ENCODE measurements at regions not wholly inside any gene's neighbourhood (a gene's known extent, or its start where the extent isn't known, plus 50 kb on each side); places are given as distances from the start of the nearest gene placed in this dataset.
"Not testable (repeated sequence)": the region's sequence is repeated elsewhere in the genome, so short reads cannot be mapped to it uniquely, and the experiment has no call there.

DNA sequence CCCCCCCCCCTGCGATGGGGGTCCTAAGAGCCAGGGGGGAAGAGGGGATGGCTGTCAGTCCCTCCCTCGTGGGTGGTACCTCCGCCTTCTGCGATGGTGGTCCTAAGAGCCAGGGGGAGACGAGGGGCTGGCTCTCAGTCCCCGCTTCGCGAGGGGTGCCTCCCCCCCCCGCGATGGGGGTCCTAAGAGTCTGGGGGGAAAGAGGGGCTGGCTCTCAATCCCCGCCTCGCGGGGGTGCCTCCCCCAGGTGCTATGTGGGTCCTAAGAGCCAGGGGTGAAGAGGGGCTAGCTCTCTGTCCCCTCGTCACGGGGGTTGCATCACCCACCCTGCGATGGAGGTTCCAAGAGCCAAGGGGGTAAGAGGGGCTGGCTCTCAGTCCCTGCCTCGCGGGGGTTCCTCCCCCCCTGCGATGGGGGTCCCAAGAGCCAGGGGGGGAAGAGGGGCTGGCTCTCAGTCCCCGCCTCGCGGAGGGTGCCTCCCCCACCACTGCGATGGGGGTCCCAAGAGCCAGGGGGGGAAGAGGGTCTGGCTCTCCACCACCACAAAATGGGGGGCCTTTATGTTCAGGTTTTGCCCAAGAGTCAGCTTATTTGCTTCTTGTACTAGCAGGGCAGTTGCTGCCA lies 2323.6 kb upstream of the PCDH20 start:
- not testable (repeated sequence) for H3K36me3 ChIP-seq (ENCODE audit: insufficient read depth, low read length); H3K9me3 ChIP-seq (replicated peaks; ENCODE audit: low read length); H3K4me1 ChIP-seq (ENCODE audit: control insufficient read depth, insufficient read depth, low read length); H3K9ac ChIP-seq (ENCODE audit: low read depth, low read length); H3K4me2 ChIP-seq (ENCODE audit: low read length); H3K4me3 ChIP-seq (ENCODE audit: low read length); H3K27me3 ChIP-seq (ENCODE audit: control insufficient read depth, insufficient read depth, low read length)

DNA sequence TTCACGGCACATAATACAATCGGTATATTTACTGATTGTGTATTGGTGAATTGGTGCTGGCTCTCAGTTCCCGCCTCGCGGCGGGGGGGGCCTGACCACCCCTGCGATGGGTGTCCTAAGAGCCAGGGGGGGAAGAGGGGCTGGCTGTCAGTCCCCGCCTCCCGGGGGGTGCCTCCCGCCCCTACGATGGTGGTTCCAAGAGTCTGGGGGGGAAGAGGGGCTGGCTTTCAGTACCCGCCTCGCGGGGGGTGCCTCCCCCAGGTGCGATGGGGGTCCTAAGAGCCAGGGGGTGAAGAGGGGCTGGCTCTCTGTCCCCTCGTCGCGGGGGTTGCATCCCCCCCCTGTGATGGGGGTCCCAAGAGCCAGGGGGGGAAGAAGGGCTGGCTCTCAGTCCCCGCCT lies 2321.8 kb upstream of the PCDH20 start:
- Histone ChIP-seq H3K36me3 (ENCODE audit: insufficient read depth, low read length) (no peaks in the 10 kb centered on the region), H3K4me2 (ENCODE audit: low read length) (no peak overlapping the region), H3K27me3 (ENCODE audit: control insufficient read depth, insufficient read depth, low read length) (no peaks in the 10 kb centered on the region), H3K4me3 (ENCODE audit: low read length) (no peak overlapping the region), H3K9me3 (replicated peaks; ENCODE audit: low read length) (no peaks in the 10 kb centered on the region), H3K4me1 (ENCODE audit: control insufficient read depth, insufficient read depth, low read length) (no peaks in the 10 kb centered on the region), H3K9ac (ENCODE audit: low read depth, low read length) (no peak overlapping the region)

DNA sequence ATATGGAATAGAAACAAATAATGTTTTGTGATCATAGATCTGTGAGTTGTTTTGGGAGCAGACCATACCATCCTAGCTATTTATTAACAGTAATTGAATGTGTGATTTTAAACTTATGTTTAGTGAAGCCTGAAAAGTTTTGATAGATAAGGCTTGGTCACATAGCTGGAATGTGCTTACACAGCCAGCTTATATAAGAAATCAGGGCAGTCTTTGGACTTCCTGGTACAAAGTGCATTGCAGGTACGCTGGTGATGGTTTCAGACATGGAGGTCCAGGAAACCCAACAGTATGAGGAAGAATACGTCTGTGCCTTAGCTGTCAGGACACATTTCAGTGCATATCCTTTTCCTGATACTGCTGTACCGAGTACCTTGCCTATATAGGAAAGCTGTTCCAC lies 2316.2 kb upstream of the PCDH20 start:
- no peak overlapping the region for H3K4me2 ChIP-seq (ENCODE audit: low read length)
- H3K9ac ChIP-seq (ENCODE audit: low read depth, low read length): no peak overlapping the region
- no peaks in the 10 kb centered on the region for H3K36me3 ChIP-seq (ENCODE audit: insufficient read depth, low read length)
- no peaks in the 10 kb centered on the region for H3K4me1 ChIP-seq (ENCODE audit: control insufficient read depth, insufficient read depth, low read length)
- H3K27me3 ChIP-seq (ENCODE audit: control insufficient read depth, insufficient read depth, low read length): no peaks in the 10 kb centered on the region
- no peaks in the 10 kb centered on the region for H3K9me3 ChIP-seq (replicated peaks; ENCODE audit: low read length)
- no peak overlapping the region for H3K4me3 ChIP-seq (ENCODE audit: low read length)

GRCh38 chr13:63712159-63712558 lies 2296.5 kb upstream of the PCDH20 start:
- not testable (repeated sequence) for H3K36me3 ChIP-seq (ENCODE audit: insufficient read depth, low read length); H3K4me3 ChIP-seq (ENCODE audit: low read length); H3K4me2 ChIP-seq (ENCODE audit: low read length); H3K9ac ChIP-seq (ENCODE audit: low read depth, low read length); H3K27me3 ChIP-seq (ENCODE audit: control insufficient read depth, insufficient read depth, low read length); H3K9me3 ChIP-seq (replicated peaks; ENCODE audit: low read length); H3K4me1 ChIP-seq (ENCODE audit: control insufficient read depth, insufficient read depth, low read length)

DNA sequence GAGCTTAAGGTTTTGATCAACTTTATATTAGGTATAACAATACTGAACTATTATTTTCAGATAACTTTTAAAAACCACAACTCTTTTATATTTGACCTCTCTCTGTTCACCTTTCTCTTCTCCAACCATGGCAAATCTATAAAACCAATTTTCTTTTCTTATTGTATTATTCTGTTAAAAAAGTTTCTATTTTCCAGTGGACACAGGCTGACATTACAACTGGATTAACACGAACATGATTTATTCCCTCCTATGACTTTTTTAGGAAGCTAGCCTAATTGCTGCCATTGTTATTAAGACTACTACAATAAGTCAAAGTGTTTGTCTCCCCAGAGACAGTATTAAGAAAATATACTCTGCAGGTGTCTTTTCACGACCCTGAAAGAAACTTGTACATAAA lies 2291.1 kb upstream of the PCDH20 start:
- no peak overlapping the region for H3K9ac ChIP-seq (ENCODE audit: low read depth, low read length)
- H3K4me1 ChIP-seq (ENCODE audit: control insufficient read depth, insufficient read depth, low read length): no peaks in the 10 kb centered on the region
- H3K27me3 ChIP-seq (ENCODE audit: control insufficient read depth, insufficient read depth, low read length): no peaks in the 10 kb centered on the region

GRCh38 chr13:63704521-63704920 lies 2288.9 kb upstream of the PCDH20 start:
- H3K9ac ChIP-seq (ENCODE audit: low read depth, low read length): no peak overlapping the region
- no peak overlapping the region for H3K4me2 ChIP-seq (ENCODE audit: low read length)
- H3K36me3 ChIP-seq (ENCODE audit: insufficient read depth, low read length): no peaks in the 10 kb centered on the region
- H3K4me3 ChIP-seq (ENCODE audit: low read length): no peak overlapping the region
- no peaks in the 10 kb centered on the region for H3K27me3 ChIP-seq (ENCODE audit: control insufficient read depth, insufficient read depth, low read length)
- H3K9me3 ChIP-seq (replicated peaks; ENCODE audit: low read length): no peaks in the 10 kb centered on the region
- H3K4me1 ChIP-seq (ENCODE audit: control insufficient read depth, insufficient read depth, low read length): no peaks in the 10 kb centered on the region

More for the DNA sequence above, 2291.1 kb upstream of the PCDH20 start:
- Histone ChIP-seq H3K9me3 (replicated peaks; ENCODE audit: low read length) (no peaks in the 10 kb centered on the region), H3K36me3 (ENCODE audit: insufficient read depth, low read length) (no peaks in the 10 kb centered on the region), H3K4me2 (ENCODE audit: low read length) (no peak overlapping the region), H3K4me3 (ENCODE audit: low read length) (no peak overlapping the region)

DNA sequence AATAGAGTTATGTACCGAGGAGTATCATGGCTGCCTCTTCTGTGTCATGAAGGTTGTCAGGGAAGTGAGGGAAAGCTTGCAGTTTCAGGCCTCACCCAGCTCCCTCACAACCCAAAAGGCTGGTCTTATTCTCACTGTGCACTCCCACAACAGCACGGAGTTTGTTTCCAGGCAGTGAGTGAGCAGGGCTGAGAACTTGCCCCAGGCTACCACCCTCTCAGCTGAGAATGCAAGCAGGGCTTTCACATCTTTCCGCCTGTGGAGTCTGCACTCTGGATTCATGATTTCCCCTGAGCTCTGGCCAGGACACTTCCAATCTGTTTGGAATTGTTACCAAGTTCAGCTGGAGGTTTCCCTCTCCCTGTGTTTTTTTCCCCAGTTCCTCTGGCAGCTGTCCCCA lies 2284.7 kb upstream of the PCDH20 start:
- no peaks in the 10 kb centered on the region for H3K9me3 ChIP-seq (replicated peaks; ENCODE audit: low read length)
- H3K9ac ChIP-seq (ENCODE audit: low read depth, low read length): no peak overlapping the region
- no peaks in the 10 kb centered on the region for H3K27me3 ChIP-seq (ENCODE audit: control insufficient read depth, insufficient read depth, low read length)
- H3K4me2 ChIP-seq (ENCODE audit: low read length): no peak overlapping the region
- no peak overlapping the region for H3K4me3 ChIP-seq (ENCODE audit: low read length)
- H3K4me1 ChIP-seq (ENCODE audit: control insufficient read depth, insufficient read depth, low read length): no peaks in the 10 kb centered on the region
- H3K36me3 ChIP-seq (ENCODE audit: insufficient read depth, low read length): no peaks in the 10 kb centered on the region

DNA sequence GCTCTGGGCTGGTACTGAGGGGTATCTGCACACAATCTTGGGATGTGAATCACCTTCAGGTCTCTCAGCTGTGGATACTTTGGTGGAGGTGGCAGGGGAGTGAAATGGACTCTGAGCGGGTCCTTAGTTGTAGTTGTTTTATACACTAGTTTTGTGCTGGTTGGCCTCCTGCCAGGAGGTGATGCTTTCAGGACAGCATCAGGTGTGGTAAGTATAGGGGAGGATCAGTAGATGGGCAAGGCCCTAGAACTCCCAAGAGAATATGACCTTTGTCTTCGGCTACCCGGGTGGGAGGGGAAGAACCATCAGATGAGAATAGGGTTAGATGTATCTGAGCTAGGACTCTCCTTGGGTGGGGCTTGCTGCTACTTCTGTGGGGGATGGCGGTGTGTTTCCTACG lies 2284.3 kb upstream of the PCDH20 start:
- Histone ChIP-seq H3K4me2 (ENCODE audit: low read length) (no peak overlapping the region), H3K27me3 (ENCODE audit: control insufficient read depth, insufficient read depth, low read length) (no peaks in the 10 kb centered on the region), H3K9ac (ENCODE audit: low read depth, low read length) (no peak overlapping the region), H3K4me3 (ENCODE audit: low read length) (no peak overlapping the region), H3K9me3 (replicated peaks; ENCODE audit: low read length) (no peaks in the 10 kb centered on the region), H3K4me1 (ENCODE audit: control insufficient read depth, insufficient read depth, low read length) (no peaks in the 10 kb centered on the region), H3K36me3 (ENCODE audit: insufficient read depth, low read length) (no peaks in the 10 kb centered on the region)

GRCh38 chr13:63696055-63696454 lies 2280.4 kb upstream of the PCDH20 start:
- Histone ChIP-seq H3K4me1 (ENCODE audit: control insufficient read depth, insufficient read depth, low read length) (no peaks in the 10 kb centered on the region), H3K9ac (ENCODE audit: low read depth, low read length) (no peak overlapping the region), H3K4me3 (ENCODE audit: low read length) (no peak overlapping the region), H3K9me3 (replicated peaks; ENCODE audit: low read length) (no peaks in the 10 kb centered on the region), H3K27me3 (ENCODE audit: control insufficient read depth, insufficient read depth, low read length) (no peaks in the 10 kb centered on the region), H3K36me3 (ENCODE audit: insufficient read depth, low read length) (no peaks in the 10 kb centered on the region), H3K4me2 (ENCODE audit: low read length) (no peak overlapping the region)

GRCh38 chr13:63693696-63694095 lies 2278.0 kb upstream of the PCDH20 start:
- Histone ChIP-seq H3K4me3 (ENCODE audit: low read length) (no peak overlapping the region), H3K9me3 (replicated peaks; ENCODE audit: low read length) (no peaks in the 10 kb centered on the region), H3K4me2 (ENCODE audit: low read length) (no peak overlapping the region), H3K9ac (ENCODE audit: low read depth, low read length) (no peak overlapping the region), H3K4me1 (ENCODE audit: control insufficient read depth, insufficient read depth, low read length) (no peaks in the 10 kb centered on the region), H3K36me3 (ENCODE audit: insufficient read depth, low read length) (no peaks in the 10 kb centered on the region), H3K27me3 (ENCODE audit: control insufficient read depth, insufficient read depth, low read length) (no peaks in the 10 kb centered on the region)

- H3K36me3 ChIP-seq (ENCODE audit: insufficient read depth, low read length): no peaks in the 10 kb centered on the region
- no peaks in the 10 kb centered on the region for H3K9me3 ChIP-seq (replicated peaks; ENCODE audit: low read length)
- H3K27me3 ChIP-seq (ENCODE audit: control insufficient read depth, insufficient read depth, low read length): no peaks in the 10 kb centered on the region
- no peaks in the 10 kb centered on the region for H3K4me1 ChIP-seq (ENCODE audit: control insufficient read depth, insufficient read depth, low read length)
- H3K4me3 ChIP-seq (ENCODE audit: low read length): no peak overlapping the region
- no peak overlapping the region for H3K4me2 ChIP-seq (ENCODE audit: low read length)
- no peak overlapping the region for H3K9ac ChIP-seq (ENCODE audit: low read depth, low read length)
Measured at GRCh38 chr13:63691474-63691873, 2275.8 kb upstream of the PCDH20 start.

GRCh38 chr13:63690672-63691071 lies 2275.0 kb upstream of the PCDH20 start:
- Histone ChIP-seq H3K27me3 (ENCODE audit: control insufficient read depth, insufficient read depth, low read length) (no peaks in the 10 kb centered on the region), H3K9ac (ENCODE audit: low read depth, low read length) (no peak overlapping the region), H3K4me2 (ENCODE audit: low read length) (no peak overlapping the region), H3K36me3 (ENCODE audit: insufficient read depth, low read length) (no peaks in the 10 kb centered on the region), H3K4me1 (ENCODE audit: control insufficient read depth, insufficient read depth, low read length) (no peaks in the 10 kb centered on the region), H3K9me3 (replicated peaks; ENCODE audit: low read length) (no peaks in the 10 kb centered on the region), H3K4me3 (ENCODE audit: low read length) (no peak overlapping the region)

All from skeletal muscle satellite cell (primary cell).